ENCODE measurements at regions not wholly inside any gene's neighbourhood (a gene's known extent, or its start where the extent isn't known, plus 50 kb on each side); places are given as distances from the start of the nearest gene placed in this dataset.

GRCh38 chr6:159594750-159595117 is 98.3 kb downstream of the SOD2 start:
- TF ChIP-seq CTCF (conservative IDR thresholded peaks at IDR 0.05; ENCODE audit: low read length) (no peak), EZH2phosphoT487 (IDR thresholded peaks at IDR 0.05; ENCODE audit: borderline replicate concordance, low read depth, low read length) (no peak)

All from OCI-LY7 (cell line).